HG03175 (cell line): ENCODE measurements at regions not wholly inside any gene's neighbourhood (a gene's known extent, or its start where the extent isn't known, plus 50 kb on each side); places are given as distances from the start of the nearest gene placed in this dataset.
"Not testable (repeated sequence)": the region's sequence is repeated elsewhere in the genome, so short reads cannot be mapped to it uniquely, and the experiment has no call there.

Source experiments
- ATAC-seq: cut with Tn5 transposase; IDR thresholded peaks from one replicate; pipeline ENCODE4 v1.9.1; 2021; ENCODE audit warnings: mild to moderate bottlenecking, moderate library complexity; ENCODE audit not compliant: unreplicated experiment

GRCh38 chr17:31630866-31631265, 228.2 kb downstream of the COPRS start:
- not testable (repeated sequence) for ATAC-seq

DNA sequence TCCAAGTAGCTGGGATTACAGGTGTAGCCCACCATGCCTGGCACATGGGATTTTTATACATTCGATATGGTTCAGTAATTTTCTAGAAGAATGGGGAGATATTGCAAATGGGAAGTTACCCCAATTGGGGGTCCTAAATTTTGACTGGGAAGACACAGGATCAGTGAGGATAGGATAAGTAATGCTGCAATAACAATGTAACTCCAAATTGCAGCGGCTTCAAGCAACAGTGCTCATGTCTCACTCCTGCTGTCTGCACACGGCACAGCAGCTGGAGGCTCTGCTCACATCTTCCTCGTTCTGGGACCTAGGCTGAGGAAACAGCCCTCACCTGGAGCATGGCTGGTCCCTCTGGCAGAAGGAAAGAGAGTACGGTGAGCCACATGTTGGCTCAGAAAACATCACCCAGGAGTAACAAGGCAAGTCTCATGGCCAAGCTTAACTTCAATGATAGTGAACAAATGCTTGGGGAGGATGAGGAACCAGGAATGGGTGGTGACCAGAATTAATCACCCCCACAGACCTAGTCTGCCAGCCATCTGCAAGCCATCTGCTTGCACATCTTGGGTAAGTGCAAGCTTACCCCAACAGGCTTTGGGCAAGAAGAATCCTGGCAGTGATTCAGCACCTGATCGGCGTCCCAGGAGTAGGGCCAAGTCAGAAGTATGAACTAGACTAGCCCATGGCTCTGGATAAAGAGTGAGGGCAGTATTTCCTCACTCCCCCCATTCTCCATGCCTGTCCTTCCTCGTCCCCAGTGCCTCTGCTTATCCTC, 229.2 kb downstream of the COPRS start:
- ATAC-seq, result no peak

DNA sequence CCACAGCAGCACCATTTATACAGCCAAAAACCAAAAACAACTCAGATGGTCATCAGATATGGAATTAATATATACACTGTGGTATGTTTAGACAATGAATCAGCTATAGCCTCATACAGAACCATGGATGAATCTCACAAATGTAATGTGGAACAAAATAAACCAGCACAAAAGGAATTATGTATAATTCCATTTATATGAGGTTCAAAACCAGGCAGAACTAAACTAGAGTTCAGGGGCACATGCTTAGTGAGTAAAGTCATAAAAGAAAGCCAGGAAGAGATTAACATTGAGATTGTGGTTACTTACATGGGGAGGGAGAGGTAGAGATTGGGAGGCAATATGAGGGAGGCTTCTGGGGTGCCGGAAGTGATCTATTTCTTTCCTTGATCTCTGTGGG, 231.1 kb downstream of the COPRS start:
- no peak for ATAC-seq

GRCh38 chr17:31623990-31624389, 232.5 kb downstream of the RAB11FIP4 start:
- ATAC-seq, result no peak

- no peak for ATAC-seq
Observed at GRCh38 chr17:31622500-31622899, 231.0 kb downstream of the RAB11FIP4 start.

DNA sequence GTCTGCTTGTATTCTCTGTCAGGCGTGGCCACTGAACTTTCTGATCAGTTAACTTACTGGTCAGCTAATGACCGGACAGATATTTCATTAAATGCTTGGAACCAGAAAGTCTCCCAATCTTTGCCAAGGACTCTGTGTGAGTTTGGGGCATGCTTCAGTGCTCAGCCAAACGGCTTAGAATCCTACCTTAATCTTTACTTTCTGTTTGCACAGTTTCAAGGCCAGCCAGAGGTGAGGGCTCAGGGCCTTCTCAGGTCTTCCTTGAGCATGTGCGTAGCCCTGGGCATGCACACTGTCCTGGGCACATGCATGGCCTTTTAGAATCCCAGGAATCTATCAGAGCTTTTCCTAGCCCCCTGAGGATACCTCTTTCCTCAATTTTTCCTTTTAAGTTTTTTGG, 230.1 kb downstream of the RAB11FIP4 start:
- ATAC-seq, result no peak

DNA sequence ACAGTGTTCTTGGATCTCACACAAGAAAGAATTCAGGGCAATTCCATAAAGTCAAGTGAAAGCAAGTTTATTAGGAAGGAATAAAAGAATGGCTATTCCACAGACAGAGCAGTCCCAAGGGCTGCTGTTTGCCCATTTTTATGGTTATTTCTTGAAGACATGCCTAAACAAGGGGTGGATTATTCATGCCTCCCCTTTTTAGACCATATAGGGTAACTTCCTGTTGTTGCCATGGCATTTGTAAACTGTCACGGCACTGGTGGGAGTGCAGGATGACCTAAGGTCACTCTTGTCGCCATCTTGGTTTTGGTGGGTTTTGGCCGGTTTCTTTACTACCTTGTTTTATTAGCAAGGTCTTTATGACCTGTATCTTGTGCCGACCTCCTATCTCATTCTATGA, 219.6 kb downstream of the RAB11FIP4 start:
- ATAC-seq, result not testable (repeated sequence)

DNA sequence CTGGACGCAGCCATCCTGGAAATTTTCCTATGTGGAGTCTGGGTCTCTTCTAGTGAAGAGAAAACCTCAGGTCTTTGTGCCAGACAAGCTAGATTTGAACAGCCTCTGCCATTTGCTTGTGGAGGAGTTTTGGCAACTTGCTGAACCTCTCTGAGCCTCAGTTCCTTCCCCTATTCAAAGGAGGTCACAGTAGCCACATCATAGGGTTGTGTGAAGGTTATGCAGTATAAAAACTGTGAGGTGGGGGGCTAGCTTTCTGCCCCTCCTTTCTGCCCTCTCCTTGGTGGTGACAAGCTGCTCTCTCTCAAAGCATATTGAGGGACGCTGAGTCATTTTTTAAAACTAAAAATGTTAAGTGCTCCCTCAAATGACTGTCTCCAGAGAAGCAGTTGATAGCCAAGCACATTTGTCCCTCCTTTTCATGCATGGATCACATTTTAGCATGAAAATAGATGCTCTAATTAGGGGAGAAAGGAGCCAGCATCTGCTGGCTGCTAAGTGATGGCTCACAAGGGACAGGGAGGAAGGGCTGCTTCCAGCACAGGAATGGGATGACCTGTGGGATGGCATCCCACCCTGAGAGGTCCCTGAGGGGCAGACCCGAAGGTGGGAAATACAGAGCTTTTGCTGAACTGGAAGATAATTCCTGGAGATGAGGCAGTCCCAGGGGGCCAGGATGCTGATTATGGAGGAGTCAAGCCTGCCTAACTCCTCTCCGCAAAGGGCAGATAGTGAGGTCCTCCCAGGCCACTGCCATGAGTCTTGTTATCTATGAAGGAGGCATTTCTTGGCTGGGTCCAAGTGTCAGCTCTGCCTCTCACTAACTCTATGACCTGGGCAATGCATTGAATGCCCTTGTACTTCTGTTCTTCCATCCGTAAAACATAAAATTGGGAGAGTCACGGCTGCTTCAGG, 218.8 kb downstream of the RAB11FIP4 start:
- ATAC-seq, result no peak

DNA sequence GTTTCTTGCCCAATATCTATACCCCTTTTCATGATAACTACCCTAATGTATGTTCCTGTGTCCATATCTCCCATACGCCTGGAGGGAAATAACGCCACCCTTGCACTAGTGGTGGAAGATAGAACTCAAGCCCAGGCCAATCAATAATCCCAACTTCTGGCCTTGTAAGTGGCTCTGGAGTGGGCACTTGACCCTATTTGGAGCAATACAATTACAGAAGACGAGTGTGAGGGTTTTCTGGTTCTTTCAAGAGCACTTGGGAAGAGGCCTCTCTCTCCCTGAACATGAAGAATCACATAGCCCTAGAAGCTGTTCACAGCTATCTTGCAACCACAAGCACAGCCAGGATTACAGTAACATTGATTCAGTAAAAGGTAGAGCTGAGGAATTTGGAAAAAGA, 217.9 kb downstream of the RAB11FIP4 start:
- ATAC-seq, result no peak

DNA sequence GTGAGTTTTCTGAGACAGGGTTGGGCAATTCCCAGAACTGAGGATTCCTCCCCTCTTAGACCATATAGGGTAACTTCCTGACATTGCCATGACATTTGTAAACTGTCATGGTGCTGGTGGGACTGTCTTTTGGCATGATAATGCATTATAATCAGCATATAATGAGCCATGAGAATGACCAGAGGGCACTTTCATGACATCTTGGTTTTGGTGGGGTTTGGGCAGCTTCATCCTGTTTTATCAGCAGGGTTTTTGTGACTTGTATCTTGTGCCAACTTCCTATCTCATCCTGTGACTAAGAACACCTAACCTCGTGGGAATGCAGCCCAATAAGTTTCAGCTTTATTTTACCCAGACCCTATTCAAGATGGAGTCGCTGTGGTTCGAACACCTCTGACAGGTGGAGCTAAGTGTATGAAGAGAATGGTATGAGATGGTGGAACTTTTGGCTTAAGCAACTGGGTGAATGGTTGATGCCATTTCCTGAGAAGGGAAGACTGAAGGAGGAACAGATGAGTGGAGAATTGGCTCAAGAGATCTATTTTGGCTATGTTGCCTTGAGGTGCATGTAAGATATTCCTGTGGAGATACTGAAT, 217.3 kb downstream of the RAB11FIP4 start:
- ATAC-seq, result no peak

- ATAC-seq, result no peak
Observed at GRCh38 chr17:31605761-31606160, 214.3 kb downstream of the RAB11FIP4 start.

DNA sequence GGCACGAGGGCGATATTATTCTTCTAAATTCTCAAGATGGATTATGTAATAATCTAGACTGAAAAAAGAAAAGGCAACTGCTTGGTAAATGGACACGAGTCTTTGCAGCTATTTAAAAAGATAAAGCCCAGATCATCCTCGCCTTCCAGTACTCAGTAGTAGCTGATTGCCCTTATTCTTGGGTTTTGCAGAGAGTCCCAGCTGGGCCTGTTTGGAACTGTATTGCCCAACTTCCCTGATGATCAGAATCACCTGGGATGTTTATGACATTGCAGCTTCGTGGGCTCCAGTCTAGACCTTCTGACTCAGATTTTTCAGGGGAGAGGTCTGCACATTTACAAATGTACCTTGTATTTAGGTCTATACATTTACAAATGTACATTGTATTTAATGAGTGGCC, 213.5 kb downstream of the RAB11FIP4 start:
- ATAC-seq, result no peak

- ATAC-seq, result not testable (repeated sequence)
Observed at GRCh38 chr17:31600144-31600543, 208.7 kb downstream of the RAB11FIP4 start.

DNA sequence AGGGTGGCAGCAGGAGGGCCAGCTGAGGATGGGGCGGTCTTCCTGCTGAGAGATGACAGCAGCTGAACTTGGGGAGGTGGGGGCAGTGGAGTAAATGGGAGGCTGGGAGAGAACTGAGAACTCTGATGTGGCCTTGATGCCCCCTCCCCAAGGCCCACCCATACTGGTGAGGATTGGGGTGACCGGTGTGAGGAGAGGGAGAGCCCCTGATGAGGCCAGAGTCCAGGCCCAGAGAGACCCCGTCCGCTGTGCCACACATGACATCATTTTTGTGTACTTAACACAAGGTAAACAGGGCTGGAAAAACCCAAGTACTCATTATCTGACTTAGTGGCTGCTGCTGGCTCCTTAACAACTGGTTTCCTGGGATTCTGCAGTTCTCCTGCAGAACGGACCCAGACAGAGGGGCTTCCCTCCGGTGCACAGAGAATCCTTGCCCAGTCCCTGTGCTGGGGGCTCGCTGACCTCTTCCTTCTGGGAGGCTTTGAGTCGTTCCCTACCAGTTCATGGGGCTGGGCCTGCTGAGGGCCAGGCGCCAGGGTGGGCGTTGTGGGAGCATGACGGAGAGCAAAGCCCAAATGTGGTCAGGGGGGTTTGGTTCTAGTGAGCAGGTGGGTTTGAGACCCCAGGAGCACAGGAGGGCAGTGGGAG, 207.6 kb downstream of the RAB11FIP4 start:
- ATAC-seq, result no peak

GRCh38 chr17:31598399-31598782, 206.9 kb downstream of the RAB11FIP4 start:
- no peak for ATAC-seq

- ATAC-seq, result no peak
Observed at GRCh38 chr17:31597646-31598398, 206.3 kb downstream of the RAB11FIP4 start.

DNA sequence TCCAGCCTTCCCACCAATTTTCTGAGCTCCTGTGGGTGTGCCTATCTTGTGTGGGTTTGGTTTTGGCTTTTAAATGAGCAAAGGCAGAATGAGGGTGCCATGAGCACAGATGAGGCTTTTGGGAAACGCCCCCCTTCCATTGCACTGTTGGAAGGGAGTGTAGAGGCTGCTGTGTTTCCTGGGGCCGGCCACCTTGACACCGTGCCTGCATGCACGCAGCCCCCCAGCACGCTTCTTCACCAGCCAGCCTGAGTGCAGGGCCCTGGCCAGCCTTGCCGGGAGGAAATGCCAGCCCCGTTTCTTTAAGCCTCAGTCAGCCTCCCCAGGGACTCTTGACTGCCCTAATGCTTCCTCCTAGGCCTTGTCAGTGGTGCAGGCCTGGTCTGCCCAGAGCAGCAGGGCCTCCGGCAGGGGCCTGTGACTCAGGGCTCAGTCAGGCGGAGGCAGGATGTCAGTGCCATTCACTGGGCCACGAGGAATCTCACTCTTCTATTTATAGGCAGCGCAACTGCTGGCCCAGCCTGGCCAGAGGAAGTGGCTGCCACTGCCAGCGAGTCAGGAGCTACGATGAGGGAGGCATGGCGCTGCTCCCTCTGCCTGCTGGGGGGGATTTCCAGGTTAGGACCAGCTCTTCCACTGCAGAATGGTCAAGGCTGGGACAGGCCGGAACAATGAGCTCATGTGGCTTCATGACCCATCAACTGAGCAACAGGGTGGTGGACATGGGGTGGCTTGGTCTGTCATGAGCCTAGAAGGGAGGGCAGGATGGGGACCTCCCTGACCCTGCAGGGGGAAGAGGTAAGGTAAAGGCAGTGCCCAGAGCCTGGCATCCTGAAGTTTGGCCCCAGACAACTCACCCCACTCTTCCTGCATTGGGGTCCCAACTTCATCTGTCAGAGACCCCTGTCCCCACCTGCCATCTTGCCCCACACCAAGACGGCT, 205.2 kb downstream of the RAB11FIP4 start:
- peak; percentile 82 for ATAC-seq

DNA sequence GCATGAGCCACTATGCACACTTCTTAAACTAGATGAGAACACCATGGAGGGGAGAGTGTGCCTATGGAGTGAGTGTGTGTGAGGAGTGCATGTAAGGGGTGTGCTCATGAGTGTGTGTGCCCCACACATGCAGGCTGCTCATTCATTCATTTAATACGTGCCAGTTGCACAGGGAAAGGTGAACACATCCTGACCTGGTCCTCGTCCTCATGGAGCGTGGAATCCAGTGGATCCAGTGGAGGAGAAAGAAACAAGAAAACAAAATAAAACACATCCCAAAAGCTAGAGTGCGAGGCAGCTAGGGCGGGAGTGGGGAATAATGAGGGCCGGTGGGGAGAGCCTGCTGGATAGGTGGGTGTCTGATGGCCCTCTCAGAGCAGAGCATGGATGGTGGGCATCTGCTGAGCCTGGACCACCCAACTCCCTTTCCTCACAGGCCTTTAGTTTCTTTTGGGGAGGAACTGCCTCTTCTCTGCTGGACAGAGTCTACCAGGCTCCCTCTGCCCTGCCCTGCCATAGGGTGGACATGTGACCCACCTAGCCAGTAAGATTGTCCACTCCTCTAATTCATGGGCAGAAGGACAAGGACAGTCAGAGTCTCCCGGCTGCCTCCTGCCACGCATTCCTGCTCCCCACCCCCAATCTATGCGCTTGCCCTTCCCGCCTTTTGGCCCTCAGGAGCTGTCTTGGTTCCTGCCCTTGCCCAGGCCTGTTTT, 204.3 kb downstream of the RAB11FIP4 start:
- ATAC-seq, result no peak

GRCh38 chr17:31595076-31595475, 203.6 kb downstream of the RAB11FIP4 start:
- ATAC-seq, result no peak
